ENCODE measurements at regions not wholly inside any gene's neighbourhood (a gene's known extent, or its start where the extent isn't known, plus 50 kb on each side); places are given as distances from the start of the nearest gene placed in this dataset.

- TF ChIP-seq CTCF (IDR thresholded peaks at IDR 0.05) (no peak), EP300 (IDR thresholded peaks at IDR 0.05) (no peak), POLR2A (IDR thresholded peaks at IDR 0.05) (no peak)
- Histone ChIP-seq H3K4me3 (no peak overlapping the region), H3K9me3 (no peaks in the 10 kb centered on the region), H3K36me3 (no peaks in the 10 kb centered on the region), H3K27ac (no peak overlapping the region), H3K4me1 (no peaks in the 10 kb centered on the region), H3K27me3 (no peaks in the 10 kb centered on the region)
- WGBS, 2 donors = 71 to 86% methylated on average over 13 of the region's 13 CpGs
- no peak for DNase-seq (ENCODE audit: low spot score in 2 of 2)
Observed at GRCh38 chr22:48318575-48319320, 1508.9 kb downstream of the BRD1 start.

- Histone ChIP-seq H3K27ac (no peak overlapping the region), H3K27me3 (no peaks in the 10 kb centered on the region), H3K4me1 (no peaks in the 10 kb centered on the region), H3K4me3 (no peak overlapping the region), H3K9me3 (no peaks in the 10 kb centered on the region), H3K36me3 (no peaks in the 10 kb centered on the region)
- TF ChIP-seq EP300 (IDR thresholded peaks at IDR 0.05) = no peak
- TF ChIP-seq CTCF (IDR thresholded peaks at IDR 0.05) = no peak
- no peak for TF ChIP-seq POLR2A (IDR thresholded peaks at IDR 0.05)
- WGBS, 2 donors = 73 to 85% methylated on average over 6 of the region's 6 CpGs
- DNase-seq (ENCODE audit: low spot score in 2 of 2) = no peak
Observed at GRCh38 chr22:48318173-48318572, 1509.5 kb downstream of the BRD1 start.

GRCh38 chr22:48316257-48317250 is 1511.1 kb downstream of the BRD1 start:
- no peak overlapping the region for H3K27ac ChIP-seq
- no peak for TF ChIP-seq CTCF (IDR thresholded peaks at IDR 0.05)
- no peak for TF ChIP-seq POLR2A (IDR thresholded peaks at IDR 0.05)
- no peak for TF ChIP-seq EP300 (IDR thresholded peaks at IDR 0.05)
- WGBS, 2 donors = 73 to 81% methylated on average over 14 to 19 of the region's 19 CpGs
- H3K27me3 ChIP-seq = no peaks in the 10 kb centered on the region
- no peaks in the 10 kb centered on the region for H3K36me3 ChIP-seq
- no peak for DNase-seq (ENCODE audit: low spot score in 2 of 2)
- no peaks in the 10 kb centered on the region for H3K4me1 ChIP-seq
- H3K4me3 ChIP-seq = no peak overlapping the region
- peaks cover 0 to 16% (median 3%) of the 10 kb centered on the region in 4 donors for H3K9me3 ChIP-seq

GRCh38 chr22:48315439-48316256 is 1512.0 kb downstream of the BRD1 start:
- Histone ChIP-seq H3K36me3 (no peaks in the 10 kb centered on the region), H3K27me3 (no peaks in the 10 kb centered on the region), H3K4me3 (no peak overlapping the region), H3K27ac (no peak overlapping the region), H3K4me1 (no peaks in the 10 kb centered on the region), H3K9me3 (peaks cover 0 to 25% (median 3%) of the 10 kb centered on the region in 4 donors)
- TF ChIP-seq EP300 (IDR thresholded peaks at IDR 0.05) (no peak), CTCF (IDR thresholded peaks at IDR 0.05) (no peak), POLR2A (IDR thresholded peaks at IDR 0.05) (no peak)
- WGBS, 2 donors = 88% methylated on average over 23 of the region's 23 CpGs
- no peak for DNase-seq (ENCODE audit: low spot score in 2 of 2)

All from tibial nerve (tissue), 4 donors.